Activated CD4-positive, CD25-positive, alpha-beta regulatory T cell treated with anti-CD3 and anti-CD28 coated beads, Interleukin-2, amount 50 U/mL, for 24 hours (primary cell): ENCODE measurements at regions not wholly inside any gene's neighbourhood (a gene's known extent, or its start where the extent isn't known, plus 50 kb on each side); places are given as distances from the start of the nearest gene placed in this dataset.

Experiments used
- ATAC-seq, 2 donors: fragments of 150-1000 bp; cut with Tn5 transposase; one replicate each; pipeline ENCODE4 v1.10.0; 2021; ENCODE audit warnings: mild to moderate bottlenecking in 1 of 2, moderate library complexity in 1 of 2

DNA sequence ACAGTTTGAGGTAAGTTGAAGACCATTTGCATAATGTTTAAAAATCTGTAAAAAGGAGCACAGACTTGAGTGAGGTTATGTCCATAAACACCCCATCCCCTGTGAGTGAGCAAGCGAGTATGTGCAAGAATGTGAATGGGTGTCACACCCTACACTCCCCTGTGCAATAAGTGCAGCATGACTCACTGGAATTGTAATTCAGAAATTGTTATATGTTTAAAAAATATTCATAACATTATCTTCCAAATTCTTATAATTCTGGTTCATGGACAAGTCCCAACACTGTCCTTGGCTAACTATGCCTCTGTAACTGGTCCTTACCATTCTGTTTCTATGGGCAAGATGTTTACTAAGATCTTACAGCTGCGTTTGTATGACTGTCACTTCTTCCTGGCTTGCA lies 207.8 kb upstream of the FAR2 start:
- ATAC-seq = no peak

DNA sequence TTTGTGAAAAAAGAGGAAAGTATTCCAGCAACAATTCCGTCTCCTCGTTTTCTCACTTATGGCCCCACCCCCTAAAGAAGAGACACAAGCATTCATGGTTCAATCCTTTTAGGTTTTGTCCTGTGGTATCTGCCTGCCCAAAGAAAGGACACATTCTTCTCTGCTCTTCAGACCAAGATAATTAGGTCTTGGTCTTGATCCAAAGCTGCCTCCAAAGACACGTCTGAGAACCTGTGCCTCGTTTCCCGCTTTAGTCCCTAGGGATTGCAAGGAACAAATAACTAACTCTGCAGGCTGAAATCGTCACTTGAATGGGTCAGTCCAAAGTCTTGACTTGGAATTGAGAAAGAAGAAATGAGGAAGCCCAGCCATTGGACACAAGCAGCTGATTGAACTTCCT lies 202.7 kb upstream of the FAR2 start:
- no peak for ATAC-seq

DNA sequence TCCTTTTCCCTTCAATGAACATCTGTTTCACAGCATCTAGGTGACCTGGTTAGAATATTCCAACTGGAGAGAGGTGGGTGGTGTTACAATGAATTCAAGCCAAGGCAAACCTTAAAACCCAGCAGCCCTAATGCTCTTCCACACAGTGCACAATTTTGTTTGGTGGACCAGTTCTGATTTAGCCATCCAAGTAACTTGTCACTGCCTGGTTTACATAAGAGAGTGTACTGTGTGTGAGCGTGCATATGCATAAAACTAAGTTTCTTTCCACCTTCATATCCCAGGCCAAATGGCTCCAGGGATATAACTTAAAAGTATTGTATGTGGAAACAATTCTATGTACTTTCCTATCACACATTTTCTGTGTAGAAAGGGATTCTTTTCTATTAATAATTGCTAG lies 200.4 kb upstream of the FAR2 start:
- ATAC-seq = no peak

DNA sequence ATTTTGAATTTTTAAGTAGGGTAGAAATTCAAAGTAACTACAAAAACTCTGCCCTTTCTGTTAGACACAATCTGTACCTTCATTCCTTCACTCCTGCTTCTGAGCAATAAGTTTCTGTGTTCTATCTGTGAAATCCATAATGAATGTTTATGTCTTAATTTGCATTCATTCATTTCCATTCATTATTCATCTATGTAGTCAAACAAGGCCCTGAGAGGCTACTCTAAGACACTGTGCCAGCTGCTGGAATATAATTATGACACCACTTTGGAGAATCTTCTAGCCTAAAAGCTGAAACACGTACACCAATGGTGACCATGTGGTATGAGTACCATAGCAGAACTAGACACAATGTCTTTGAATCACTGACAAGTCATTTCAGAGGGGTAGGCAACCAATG lies 199.9 kb upstream of the FAR2 start:
- ATAC-seq = no peak

DNA sequence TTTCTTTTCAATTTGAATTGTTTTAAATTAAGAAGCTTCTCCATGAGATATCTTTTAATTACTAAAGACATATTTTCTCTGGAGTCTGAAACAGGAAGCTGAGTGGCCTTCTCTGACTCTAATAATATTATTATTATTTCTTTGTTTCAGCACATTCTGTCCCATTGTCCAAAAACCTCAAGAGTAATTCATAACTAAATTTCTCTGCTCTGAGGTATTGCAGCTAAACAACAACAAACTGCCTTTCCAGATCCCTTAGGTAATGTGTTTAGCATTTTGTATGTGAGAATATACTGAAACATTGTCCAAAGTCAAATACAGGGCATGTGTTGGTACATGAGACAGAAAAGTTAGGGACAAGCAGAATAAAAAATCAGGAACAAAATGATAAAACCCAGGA lies 199.0 kb upstream of the FAR2 start:
- ATAC-seq = no peak

DNA sequence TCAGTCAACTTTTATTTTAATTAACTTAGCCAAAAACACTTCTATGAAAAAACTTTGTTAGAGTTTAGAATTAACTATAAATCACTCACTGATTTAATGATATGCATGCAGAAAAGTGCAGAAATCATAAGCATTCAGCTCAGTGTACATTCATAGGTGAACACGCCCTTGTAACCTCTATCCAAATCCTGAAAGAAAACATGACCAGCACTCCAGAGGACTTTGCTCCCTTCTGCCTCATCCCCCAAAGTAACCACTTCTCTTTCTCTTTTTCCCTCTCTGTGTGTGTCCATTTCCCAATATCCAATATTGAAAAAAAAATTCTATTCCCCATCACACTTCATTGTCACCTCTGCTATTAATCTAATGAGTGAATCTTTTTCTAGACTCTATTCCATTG lies 197.1 kb upstream of the FAR2 start:
- ATAC-seq = no peak

DNA sequence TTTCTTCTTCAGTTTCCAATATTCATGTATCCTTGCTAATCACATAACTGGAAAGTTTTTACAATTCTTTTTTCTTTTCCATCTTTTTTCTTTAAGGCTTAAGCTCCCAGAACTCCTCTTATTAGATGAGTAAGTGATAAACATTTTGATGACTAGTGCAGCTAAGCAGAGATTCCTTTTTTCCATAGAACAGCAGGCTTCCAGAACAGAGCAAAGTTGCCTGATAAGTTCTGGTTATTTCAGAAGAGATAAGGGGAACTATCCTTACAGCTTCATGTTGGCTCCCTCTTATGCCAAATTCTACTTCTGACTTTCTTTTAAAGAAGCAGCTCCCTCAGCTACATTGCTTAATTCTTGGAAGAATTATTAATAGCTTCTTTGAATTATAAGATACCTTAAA lies 194.7 kb upstream of the FAR2 start:
- ATAC-seq = no peak

DNA sequence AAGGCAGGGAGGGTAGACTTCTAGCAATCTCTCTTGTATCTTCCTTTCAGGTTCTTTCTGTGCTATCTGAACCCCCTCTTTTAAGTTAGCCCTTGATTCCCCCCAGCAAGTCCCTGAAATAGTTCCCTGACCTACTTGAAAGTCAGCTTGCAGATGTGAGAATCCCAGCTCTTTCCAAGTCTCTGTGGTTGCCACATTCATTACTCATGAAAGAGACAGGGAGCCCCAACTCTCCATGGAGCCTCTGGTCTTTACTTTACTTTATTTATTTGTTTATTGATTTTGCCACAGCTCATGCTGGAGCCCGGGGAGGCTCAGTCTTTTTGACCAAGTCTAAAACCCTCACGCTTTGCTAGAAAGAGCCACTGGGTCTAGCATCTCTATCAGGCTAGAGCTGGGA lies 193.6 kb upstream of the FAR2 start:
- ATAC-seq = no peak

DNA sequence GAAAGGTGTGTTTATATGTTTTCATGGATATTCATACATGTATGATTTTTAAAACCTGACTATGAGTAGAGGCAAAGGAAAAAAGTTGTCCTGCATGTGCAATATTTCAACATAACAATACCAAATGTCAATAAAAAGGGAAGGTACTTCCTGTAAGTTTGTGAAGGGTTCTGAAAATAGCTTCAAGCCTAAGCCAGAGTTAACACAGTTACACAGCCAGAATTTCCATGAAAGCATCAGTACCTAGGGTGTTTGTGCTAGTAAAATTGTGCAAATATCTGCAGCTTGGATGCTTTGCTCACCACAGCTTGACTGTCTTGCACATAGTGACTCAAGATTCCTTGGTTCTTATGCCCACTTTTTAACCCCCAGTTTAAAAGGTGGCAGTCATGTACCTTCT lies 193.1 kb upstream of the FAR2 start:
- no peak for ATAC-seq

DNA sequence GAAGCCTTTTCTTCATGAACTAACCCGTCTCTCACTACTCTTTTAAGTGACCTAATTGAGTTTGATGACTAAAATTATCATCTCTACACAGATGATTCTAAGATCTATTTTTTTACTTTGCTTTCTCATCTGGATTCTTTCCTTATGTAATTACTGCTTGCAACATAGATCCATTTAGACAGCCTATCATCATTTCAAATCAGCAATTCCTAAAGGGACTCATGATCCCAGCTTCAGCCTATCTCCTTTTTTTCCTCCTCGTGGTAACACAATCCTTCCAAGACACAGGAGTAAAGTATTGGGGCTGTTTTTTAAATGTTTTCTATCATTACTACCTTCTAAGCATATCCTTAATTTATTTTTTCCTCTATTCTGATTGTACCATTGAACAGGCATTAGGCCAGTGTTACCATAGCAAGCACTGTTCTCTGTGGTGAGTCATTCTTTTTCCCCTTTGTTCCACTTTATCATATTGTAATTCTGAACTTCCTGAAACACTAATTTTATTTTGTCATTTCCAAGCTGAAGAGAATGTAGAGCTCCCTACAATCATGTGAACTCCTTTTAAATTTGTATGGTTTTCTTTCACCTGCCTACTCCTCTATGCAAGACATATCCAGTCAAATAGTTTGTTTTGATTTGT lies 190.4 kb upstream of the FAR2 start:
- no peak for ATAC-seq

DNA sequence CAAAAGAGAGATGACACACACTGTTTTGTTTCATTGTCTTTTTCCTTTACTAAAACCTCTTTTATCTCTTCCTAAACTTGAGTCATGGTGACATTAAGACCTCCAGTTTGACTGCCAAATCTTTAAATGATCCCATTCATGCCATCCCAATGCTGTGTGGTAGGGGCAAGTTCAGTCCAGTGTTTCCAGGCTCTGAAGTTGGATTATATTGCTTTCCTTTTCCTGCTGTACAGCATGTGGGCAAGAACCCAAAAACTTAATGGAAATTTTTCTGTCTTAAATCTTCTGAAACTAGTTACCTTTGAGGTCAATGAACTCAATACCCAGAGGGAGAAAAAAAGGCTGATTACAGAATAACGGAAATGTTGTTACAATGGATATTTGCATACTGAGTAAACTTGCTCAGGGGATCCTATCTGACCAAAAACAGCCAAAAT lies 187.1 kb upstream of the FAR2 start:
- ATAC-seq = no peak

DNA sequence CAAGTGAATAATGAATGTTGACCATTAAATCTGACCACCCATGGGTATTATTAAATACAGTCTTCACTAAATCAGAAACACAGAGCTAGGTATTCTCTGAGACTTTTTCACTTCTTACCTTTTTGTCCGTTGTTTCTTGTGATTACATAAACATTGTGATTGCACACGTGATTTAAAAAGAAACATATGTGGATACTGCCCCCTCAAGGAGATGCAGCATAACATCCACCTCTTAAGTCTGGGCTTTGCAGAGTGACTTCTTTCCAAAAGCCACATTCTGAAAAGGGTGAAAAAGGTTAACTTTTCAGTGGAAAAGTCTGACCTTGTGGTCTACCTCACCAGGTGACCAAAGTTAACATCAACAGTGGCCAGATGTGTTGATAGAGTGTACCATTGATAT lies 185.5 kb upstream of the FAR2 start:
- ATAC-seq = no peak

DNA sequence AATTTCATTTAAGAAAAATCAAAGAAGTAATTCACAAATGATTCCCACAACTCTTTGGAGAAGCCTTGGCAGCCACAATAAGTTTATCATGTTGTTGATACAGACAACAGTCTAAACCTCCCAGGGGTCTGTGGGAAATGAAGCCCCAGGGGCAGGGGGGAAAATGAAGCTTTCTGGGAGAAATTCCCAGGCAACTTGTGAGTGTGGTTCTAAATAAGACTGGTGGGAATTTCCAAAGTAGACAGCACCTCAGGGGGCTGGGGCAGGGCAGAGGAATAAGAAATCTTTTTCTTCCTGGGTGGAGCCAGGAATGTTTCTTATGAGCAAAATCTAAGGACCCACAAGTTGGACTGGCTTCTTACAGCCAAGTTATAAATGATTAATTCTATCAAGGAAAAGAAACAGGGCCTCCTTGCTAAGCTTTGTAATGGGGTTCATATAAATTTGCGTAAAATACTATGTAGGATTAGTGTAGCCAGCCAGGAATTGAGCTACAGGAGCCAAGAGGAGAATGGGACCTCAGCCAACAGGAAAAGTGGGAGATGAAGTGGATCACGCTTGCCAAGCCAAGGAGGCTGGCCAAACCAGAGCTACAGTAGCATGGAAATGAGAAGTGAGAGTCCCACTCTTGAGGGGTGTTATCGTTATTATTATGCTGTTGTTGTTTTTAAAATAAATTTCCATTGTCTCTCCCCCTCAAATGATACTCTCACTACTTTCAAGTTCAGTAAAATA lies 182.9 kb upstream of the FAR2 start:
- no peak for ATAC-seq

DNA sequence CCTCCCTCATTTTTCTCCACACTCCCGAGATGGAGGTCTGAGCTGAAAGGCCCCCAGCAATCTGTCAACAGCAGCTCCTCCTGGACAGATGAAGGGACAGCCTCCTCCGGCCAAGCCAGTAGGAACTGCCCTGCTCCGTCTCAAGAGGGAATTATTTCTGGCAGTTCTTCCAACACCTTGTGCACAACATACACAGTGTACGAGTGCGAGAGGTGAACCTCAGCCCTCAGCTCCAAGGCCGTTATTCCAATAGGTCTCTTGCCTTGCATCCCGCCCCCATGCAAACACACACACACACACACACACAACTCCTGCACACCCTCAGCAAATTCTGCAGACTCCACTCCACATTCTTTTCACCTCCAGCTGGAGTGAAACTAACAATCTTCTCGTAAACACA lies 181.7 kb upstream of the FAR2 start:
- ATAC-seq = no peak

DNA sequence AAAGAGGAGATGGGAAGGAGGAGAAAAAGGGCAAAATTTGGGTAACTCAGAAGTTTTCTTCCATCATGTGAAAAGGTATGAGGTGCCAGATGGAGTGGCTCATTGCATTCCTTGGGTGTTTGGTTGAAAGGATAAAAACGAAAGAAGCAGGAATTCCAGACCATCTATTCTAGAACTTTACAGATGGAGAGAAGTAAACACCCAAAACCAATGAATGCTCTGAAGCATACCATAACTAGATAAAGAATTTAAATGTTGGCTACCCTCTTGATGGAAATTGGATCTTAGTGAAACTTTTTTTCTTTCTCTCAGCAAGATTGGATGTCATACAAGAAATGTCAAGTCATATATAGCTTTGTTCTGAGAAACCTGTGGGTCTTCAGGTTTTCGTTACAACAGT lies 175.6 kb upstream of the FAR2 start:
- ATAC-seq = no peak

DNA sequence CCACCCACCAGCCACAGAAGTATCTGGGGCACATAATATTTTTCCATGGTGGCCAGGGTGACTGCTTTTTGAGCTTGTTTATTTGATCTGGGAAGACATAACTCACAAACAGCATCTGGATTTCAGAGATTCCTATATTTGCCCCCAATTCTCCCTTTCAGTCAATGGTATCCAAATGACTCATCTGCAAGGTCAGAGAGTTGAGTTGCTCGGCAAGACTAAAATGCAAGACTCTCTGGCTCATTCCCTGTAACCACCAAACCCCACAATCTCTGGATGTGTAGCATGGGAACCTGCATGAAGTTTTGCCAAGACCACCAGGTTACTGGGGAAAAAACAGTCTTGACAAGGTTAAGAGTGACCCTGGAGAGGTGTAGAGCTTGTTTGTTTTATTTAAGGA lies 174.9 kb upstream of the FAR2 start:
- ATAC-seq = no peak

DNA sequence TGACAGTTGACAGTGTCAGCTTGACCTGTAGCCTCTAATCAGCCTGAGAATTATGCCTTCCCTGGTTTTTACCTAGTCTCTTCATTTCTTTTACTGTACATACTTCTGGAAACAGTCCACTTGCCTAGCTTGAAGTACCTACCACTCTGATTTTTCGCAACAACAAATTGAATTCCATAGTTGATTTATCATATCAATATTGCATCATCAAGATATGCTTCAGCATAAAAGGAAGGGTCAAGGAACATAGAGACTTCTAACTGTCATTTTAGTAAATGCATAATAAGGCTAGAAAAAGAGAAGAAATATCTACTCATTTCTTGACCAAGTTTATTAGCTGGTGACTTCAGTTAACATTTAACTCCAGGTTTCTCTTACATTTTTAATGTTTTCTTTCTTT lies 174.2 kb upstream of the FAR2 start:
- ATAC-seq = no peak

DNA sequence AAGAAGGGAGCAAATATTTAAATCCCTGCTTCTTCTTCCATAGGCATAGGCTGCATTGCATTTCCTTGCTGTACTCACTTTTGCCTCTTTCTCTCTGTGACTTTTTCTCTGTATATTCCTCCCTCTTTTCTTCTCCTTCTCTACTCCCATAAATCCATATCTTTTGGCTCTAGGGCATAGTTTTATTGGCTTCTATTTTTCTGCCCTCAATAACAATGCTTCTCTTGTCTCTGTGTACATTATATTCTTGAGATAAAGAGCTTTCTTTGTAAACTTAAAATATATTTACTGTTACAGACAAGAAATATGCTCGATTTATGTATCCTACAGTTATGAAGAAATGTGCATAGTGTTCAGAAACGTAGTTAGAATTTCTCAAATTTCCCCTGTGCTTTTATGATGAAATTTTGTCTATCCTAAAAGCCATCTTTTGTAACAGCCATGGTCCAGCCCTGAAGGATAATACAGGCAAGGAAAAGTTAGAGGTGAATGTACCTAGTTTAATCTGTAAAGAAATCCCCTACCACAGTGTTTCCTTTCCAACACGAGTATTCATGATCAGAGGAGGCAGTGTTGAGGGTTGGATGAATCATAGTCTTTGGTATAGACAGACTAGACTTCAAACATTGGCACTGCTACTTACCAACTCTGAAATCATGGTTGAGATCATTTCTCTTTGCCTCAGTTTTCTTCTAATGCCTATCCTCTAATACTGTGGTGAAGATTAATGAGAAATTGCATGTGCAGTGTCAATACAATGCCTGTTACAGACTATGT lies 173.3 kb upstream of the FAR2 start:
- ATAC-seq = no peak

DNA sequence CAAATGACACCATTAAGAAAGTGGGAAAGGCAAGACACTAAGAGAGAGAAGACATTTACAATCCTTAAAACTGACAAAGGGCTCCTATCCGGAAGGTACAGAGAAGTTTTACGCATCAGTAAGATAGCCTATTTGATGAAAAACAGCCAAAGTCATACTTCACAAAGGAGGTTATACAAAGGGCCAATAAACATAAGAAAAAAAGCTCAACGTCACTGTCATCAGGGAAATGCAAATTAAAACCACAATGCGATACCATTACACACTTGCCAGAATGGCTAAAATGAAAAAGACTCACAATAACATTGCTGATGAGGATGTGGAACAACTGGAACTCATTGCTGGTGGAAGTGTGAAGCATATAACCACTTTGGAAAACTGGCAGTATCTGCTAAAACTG lies 168.6 kb upstream of the FAR2 start:
- no peak for ATAC-seq

DNA sequence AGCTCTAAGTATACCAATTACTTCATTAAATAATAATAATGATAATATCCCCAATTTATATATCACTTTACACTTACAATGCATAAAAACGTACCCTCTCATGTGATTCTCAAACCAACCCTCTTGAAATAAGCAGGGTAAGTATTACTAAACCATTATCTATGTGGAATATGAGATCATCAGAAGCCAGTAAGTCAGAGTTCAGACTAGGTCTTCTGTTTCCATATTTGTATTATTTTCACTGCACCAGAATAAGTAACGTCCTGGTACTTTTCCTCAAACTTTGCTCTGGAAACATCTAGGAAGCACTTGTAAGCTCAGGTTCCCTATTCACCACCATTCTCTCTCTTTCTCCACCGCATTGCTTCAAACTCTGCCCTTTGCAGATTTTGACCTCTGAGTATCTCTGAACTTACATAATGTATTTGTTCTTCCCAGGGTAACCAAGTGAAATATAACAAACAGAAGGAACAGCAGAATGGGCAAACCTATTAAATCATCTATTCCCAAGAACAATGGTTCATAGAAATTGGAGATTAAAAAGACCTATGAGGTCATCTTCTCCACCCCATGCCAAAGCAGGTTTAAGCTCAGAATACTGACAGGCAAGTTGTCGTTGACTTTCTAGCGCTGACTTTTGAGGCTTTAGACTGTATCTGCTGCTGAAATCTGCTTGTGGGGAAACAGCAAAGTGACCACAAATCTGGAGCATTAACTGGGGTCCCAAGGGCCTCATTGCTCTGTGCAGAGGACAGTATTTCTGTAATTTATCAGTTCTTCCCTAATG lies 161.3 kb upstream of the FAR2 start:
- no peak for ATAC-seq

DNA sequence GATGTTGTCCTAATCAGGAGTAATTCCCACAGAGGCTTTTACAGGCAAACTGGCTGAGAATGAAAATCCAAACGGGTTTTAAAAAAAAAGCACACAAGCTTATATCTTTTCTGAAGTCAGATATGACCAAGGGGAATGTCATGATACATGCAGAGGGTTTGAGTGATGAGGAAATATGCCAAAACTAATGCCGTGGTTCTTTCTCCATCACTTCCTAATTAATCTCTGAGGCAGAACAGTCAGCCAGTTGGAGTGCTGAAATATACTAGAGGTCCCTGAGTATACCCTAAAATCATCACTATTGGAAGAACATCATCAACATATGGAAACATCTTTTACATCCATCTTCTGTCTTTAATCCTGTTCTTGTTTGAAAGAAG lies 160.8 kb upstream of the FAR2 start:
- no peak for ATAC-seq

DNA sequence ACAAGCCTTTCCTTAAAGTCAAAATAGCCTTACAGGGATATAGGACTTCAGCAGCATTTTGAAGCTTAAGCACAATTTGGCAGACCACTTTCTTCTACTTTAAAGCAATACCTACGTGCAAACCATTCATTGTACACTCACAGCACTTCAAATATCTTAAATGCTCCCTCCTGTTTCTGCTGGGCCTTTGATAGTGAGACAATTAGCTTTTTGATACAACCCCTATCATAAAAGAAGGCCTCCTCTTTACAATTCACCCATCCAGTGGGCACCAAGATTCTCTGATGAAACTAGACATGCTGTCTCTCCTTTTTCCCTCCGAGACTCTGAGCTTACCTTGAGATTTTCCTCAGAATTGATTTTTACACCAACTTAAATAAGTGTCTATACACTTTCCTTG lies 157.5 kb upstream of the FAR2 start:
- no peak for ATAC-seq

DNA sequence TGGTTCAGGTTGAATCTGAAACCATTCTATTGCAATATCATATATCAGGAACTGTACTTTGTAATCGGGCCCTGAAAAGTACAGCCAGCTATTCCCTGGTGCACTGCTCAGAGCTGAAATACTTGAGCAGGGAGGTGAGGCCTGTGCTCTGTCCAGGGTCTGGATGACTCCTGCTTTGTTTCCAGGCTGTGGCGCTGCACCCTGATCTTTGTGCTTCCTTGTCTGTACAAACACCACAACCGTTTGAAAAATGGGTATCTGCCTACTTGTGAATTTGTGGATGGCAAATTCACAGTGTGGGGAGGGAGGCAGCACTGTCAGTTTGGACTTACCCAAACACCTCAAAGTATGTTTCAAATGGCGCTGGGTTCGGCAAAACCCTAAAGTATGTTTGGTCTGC lies 155.4 kb upstream of the FAR2 start:
- no peak for ATAC-seq
